A673 (cell line): ENCODE measurements at regions not wholly inside any gene's neighbourhood (a gene's known extent, or its start where the extent isn't known, plus 50 kb on each side); places are given as distances from the start of the nearest gene placed in this dataset.

Source experiments
- BruUV-seq: library from RNA; stranded (reverse); fragments of 400-500 nt; replicated peaks from 2 replicates; lab custom pipeline; 2021; lab: Mats Ljungman, UMichigan
- CTCF ChIA-PET: fragments of 300-600 bp; sonication (Branson Sonifier 250); formaldehyde crosslinking; loops from one replicate; lab custom pipeline; 2022; ENCODE audit warnings: antibody characterized with exemption; lab: Charles Lee
- POLR2A ChIA-PET: fragments of 300-600 bp; sonication (Branson Sonifier 250); formaldehyde crosslinking; loops from one replicate; lab custom pipeline; 2022; ENCODE audit warnings: antibody characterized with exemption; ENCODE audit not compliant: low non-redundant PET; lab: Charles Lee
- DNase-seq: peaks from one replicate; pipeline ENCODE4 v3.0.0-alpha.2; 2015; ENCODE audit warnings: low spot score
- H3K27ac ChIP-seq: fragments of 200-600 bp; sonication (generic); 2 replicates; pipeline ENCODE4 v1.5.1; 2016; ENCODE audit warnings: mixed run types, low read depth, mild to moderate bottlenecking, mixed read lengths, antibody characterized with exemption, low read length; ENCODE audit not compliant: poor library complexity, severe bottlenecking
- H3K27me3 ChIP-seq: fragments of 200-600 bp; sonication (generic); replicated peaks from 2 replicates; pipeline ENCODE4 v1.6.1; 2017; ENCODE audit warnings: mixed run types, low read depth, mild to moderate bottlenecking, mixed read lengths, antibody characterized with exemption, low read length; ENCODE audit not compliant: insufficient read depth, poor library complexity
- H3K36me3 ChIP-seq: fragments of 200-600 bp; sonication (generic); 2 replicates; pipeline ENCODE4 v1.6.1; 2016; ENCODE audit warnings: mixed run types, mild to moderate bottlenecking, mixed read lengths, antibody characterized with exemption, low read length; ENCODE audit not compliant: insufficient read depth, poor library complexity, severe bottlenecking
- H3K4me1 ChIP-seq: fragments of 200-600 bp; sonication (generic); 2 replicates; pipeline ENCODE4 v1.6.1; 2017; ENCODE audit warnings: mixed run types, mild to moderate bottlenecking, mixed read lengths, antibody characterized with exemption, low read length; ENCODE audit not compliant: insufficient read depth, poor library complexity, severe bottlenecking
- H3K4me3 ChIP-seq: fragments of 200-600 bp; sonication (generic); 2 replicates; pipeline ENCODE4 v1.5.1; 2016; ENCODE audit warnings: low read depth, mixed run types, mild to moderate bottlenecking, mixed read lengths, low read length; ENCODE audit not compliant: poor library complexity, severe bottlenecking
- H3K9me3 ChIP-seq: fragments of 200-600 bp; sonication (generic); 2 replicates; pipeline ENCODE4 v1.6.1; 2016; ENCODE audit warnings: mixed run types, low read depth, mild to moderate bottlenecking, mixed read lengths, antibody characterized with exemption, low read length; ENCODE audit not compliant: poor library complexity, severe bottlenecking
- CTCF ChIP-seq: fragments of 300-800, 200-600 bp; sonication (generic); conservative IDR thresholded peaks from 2 replicates; pipeline ENCODE4 v1.5.1; 2017; ENCODE audit warnings: low read depth, mild to moderate bottlenecking, antibody characterized with exemption, low read length, moderate library complexity, mixed read lengths
- EZH2 ChIP-seq: fragments of 200-600 bp; sonication (generic); IDR thresholded peaks from 2 replicates; pipeline ENCODE4 v1.6.1; 2017; ENCODE audit warnings: borderline replicate concordance, low read depth, mild to moderate bottlenecking, mixed read lengths, antibody characterized with exemption, low read length; ENCODE audit not compliant: poor library complexity, severe bottlenecking
- intact Hi-C: fragments of 100-400 bp; cut with micrococcal nuclease; formaldehyde crosslinking; loops from one replicate; pipeline ENCODE4 v1.10.0; 2022; ENCODE audit not compliant: unreplicated experiment

GRCh38 chr6:167661552-167662044 lies 165.1 kb upstream of the AFDN start:
- CTCF ChIA-PET = no interaction called here
- H3K4me1 ChIP-seq = no peaks in the 10 kb centered on the region
- TF ChIP-seq CTCF (no peak), EZH2 (no peak)

GRCh38 chr6:167662075-167662880 lies 164.4 kb upstream of the AFDN start:
- no peaks in the 10 kb centered on the region for H3K27me3 ChIP-seq
- ChIA-PET CTCF (no interaction called here), POLR2A (no interaction called here)
- BruUV-seq = no TSS peak
- no peak overlapping the region for H3K4me3 ChIP-seq
- TF ChIP-seq CTCF (no peak), EZH2 (no peak)
- H3K36me3 ChIP-seq = no peaks in the 10 kb centered on the region
- H3K27ac ChIP-seq = no peak overlapping the region
- no peaks in the 10 kb centered on the region for H3K4me1 ChIP-seq
- intact Hi-C loops = no loop called here
- H3K9me3 ChIP-seq = no peaks in the 10 kb centered on the region
- no peak for DNase-seq

More at GRCh38 chr6:167661552-167662044, 165.1 kb upstream of the AFDN start:
- Histone ChIP-seq H3K36me3 (no peaks in the 10 kb centered on the region), H3K27ac (no peak overlapping the region), H3K9me3 (no peaks in the 10 kb centered on the region), H3K27me3 (no peaks in the 10 kb centered on the region), H3K4me3 (no peak overlapping the region)
- intact Hi-C loops = no loop called here
- no peak for DNase-seq
- POLR2A ChIA-PET = no interaction called here
- no TSS peak for BruUV-seq

- POLR2A ChIA-PET = no interaction called here
- Histone ChIP-seq H3K27me3 (no peaks in the 10 kb centered on the region), H3K9me3 (no peaks in the 10 kb centered on the region), H3K4me1 (no peaks in the 10 kb centered on the region), H3K27ac (no peak overlapping the region), H3K36me3 (no peaks in the 10 kb centered on the region), H3K4me3 (no peak overlapping the region)
- no peak for TF ChIP-seq CTCF
- no peak for TF ChIP-seq EZH2
- CTCF ChIA-PET = no interaction called here
- no peak for DNase-seq
- intact Hi-C loops = no loop called here
- BruUV-seq = no TSS peak
These were observed 163.9 kb upstream of the AFDN start for GRCh38 chr6:167662881-167663205.
